EH (cell line): ENCODE measurements at regions not wholly inside any gene's neighbourhood (a gene's known extent, or its start where the extent isn't known, plus 50 kb on each side); places are given as distances from the start of the nearest gene placed in this dataset.

ENCODE experiments used
- DNase-seq: peaks from one replicate; pipeline ENCODE4 v3.0.0-alpha.2; 2015; ENCODE audit warnings: low read depth

DNA sequence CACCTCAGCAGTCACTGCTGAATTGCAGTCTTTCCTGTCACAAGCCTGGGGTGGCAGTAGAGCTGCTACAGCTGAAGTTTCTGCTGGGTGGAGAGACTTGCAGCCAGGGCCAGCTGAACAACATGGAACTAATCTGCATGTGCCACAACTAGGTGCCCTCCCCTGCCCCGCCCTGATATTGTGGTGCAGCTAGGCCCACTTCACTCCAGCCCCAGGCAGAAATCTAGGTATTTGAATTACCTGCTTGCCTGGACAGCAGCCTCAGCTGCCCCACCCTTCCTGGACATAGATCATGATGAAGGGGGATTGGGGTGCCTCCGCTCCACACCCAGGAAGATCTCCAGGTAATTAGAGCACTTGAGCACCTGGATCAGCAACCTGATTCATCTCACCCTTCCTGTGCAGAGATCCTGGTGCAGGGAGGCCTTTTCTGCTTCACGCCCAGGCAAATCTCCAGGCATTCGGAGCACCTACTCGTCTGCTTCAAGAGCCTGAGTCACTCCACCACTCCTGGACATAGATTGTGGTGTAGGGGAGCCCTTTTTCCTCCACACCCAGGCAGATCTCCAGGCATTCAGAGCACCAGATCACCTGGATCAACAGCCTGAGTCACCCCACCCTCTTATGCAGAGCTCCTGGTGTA is 477.0 kb downstream of the SOX5 start:
- DNase-seq: no peak

DNA sequence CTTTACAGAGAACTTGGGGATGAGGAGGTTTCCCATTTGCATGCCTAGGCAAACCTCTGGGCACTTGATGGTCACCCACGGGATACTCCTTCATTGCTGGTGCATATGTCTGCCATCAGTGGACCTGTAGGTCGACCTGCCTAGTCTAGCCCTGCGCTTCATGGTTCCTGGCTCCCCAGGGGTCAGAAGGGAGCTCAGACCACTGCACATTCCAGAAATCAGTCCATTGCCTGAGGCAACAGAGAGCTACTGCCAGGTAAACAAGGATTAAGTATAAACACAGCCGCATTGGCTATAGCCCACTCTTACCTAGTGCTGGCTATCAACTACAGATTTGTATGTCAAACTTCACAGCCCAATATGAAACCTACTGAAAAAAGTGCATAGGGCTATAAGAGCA is 476.4 kb downstream of the SOX5 start:
- no peak for DNase-seq

DNA sequence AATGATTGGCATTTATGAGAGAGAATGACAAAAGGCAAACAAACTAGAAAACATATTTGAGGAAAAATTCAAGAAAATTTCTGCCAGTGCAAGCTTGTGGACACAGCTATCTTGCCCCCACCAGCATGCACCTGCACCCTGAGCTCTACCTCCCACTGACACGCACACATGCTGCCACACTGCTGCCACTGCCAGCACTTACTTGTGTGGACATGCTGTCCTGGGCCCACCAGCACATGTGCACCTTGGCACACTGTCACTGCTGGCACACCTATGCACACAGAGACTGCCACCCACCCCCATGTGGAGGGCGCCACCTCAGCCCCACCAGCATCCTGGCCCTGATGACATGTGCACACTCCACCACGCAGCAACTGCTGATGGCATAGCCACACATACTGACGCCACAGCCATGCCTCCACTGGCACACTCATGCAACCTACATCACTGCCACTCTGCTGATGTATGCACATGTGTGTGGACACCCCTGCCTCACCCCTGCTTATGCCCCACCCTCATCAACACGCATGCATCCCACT is 475.0 kb downstream of the SOX5 start:
- DNase-seq: no peak
